Left lung (tissue), 4 donors: ENCODE measurements at regions not wholly inside any gene's neighbourhood (a gene's known extent, or its start where the extent isn't known, plus 50 kb on each side); places are given as distances from the start of the nearest gene placed in this dataset.

Source experiments
- ATAC-seq: fragments of 200-7000 bp; cut with Tn5 transposase; one replicate; pipeline ENCODE4 v1.9.1; 2020; ENCODE audit warnings: moderate library complexity
- DNase-seq, 4 donors: peaks; one replicate each; pipeline ENCODE4 v3.0.0-alpha.2; 2013 to 2020
- H3K27ac ChIP-seq, 2 donors: fragments of 200-600 bp; sonication (generic) in 1 of 2; one replicate each; pipeline versions ENCODE4 v1.5.0 to v1.8.0; 2020 to 2021
- H3K27me3 ChIP-seq, 2 donors: fragments of 200-600 bp; sonication (generic) in 1 of 2; one replicate each; pipeline versions ENCODE4 v1.5.0 to v1.8.0; 2020 to 2021
- H3K36me3 ChIP-seq, 2 donors: fragments of 200-600 bp; sonication (generic) in 1 of 2; one replicate each; pipeline versions ENCODE4 v1.5.0 to v1.8.0; 2020 to 2021
- H3K4me1 ChIP-seq, 2 donors: fragments of 200-600 bp; one replicate each; pipeline ENCODE4 v1.8.0; 2021
- H3K4me3 ChIP-seq, 2 donors: fragments of 200-600 bp; sonication (generic) in 1 of 2; one replicate each; pipeline versions ENCODE4 v1.5.0 to v1.8.0; 2020 to 2021; ENCODE audit warnings: mild to moderate bottlenecking in 1 of 2
- H3K9me3 ChIP-seq, 2 donors: fragments of 200-600 bp; sonication (generic) in 1 of 2; one replicate each; pipeline versions ENCODE4 v1.5.0 to v1.8.0; 2020 to 2021
- intact Hi-C, 2 donors: fragments of 100-400 bp; cut with DNase I; formaldehyde crosslinking; loops; one replicate each; pipeline versions ENCODE4 v1.11.2 to v1.14.2; 2022
- TF ChIP-seq, protein P1 (sequence below), 2 donors: fragments of 200-600 bp; sonication (generic) in 1 of 2; IDR thresholded peaks; one replicate each; pipeline versions ENCODE4 v1.5.0 to v1.8.0; 2021; ENCODE audit warnings: antibody characterized with exemption in 2 of 2
- donor health status: DM: no; HTN: yes; CAD: no.
- donor health status: DM: no; HTN: no; CAD: no.

DNA sequence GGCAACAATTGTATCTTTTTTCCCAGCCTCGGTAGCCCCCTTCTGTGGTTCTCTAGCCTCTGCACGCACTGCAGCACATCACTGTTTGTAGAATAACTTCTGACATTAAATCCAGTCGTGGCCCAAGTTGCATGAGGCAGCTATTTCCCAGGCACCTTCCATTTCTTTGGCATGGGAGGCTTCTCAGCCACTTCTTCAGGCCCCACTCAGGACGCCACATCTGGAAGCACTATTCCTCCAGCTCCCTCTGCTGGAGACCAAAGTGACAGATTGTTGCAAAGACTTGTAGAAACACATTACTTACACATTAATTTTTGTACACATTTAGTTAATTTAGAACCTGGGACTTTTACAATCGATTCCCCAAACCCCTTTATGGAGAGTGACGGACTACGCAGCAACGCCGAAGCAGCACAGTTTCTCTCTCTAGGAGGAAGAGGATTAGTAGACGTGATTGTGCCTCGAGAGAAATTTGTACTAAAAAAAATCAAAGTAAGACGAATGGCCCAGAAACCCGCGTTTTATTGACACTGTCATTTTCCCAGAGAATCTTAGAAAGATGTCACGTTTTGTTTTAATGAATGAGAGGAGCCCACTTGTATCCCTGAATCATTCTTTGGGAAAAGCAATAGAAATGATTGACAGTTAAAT, 57.8 kb upstream of the RGPD5 start:
- H3K27ac ChIP-seq, result no peak overlapping the region
- TF ChIP-seq, protein P1, sequence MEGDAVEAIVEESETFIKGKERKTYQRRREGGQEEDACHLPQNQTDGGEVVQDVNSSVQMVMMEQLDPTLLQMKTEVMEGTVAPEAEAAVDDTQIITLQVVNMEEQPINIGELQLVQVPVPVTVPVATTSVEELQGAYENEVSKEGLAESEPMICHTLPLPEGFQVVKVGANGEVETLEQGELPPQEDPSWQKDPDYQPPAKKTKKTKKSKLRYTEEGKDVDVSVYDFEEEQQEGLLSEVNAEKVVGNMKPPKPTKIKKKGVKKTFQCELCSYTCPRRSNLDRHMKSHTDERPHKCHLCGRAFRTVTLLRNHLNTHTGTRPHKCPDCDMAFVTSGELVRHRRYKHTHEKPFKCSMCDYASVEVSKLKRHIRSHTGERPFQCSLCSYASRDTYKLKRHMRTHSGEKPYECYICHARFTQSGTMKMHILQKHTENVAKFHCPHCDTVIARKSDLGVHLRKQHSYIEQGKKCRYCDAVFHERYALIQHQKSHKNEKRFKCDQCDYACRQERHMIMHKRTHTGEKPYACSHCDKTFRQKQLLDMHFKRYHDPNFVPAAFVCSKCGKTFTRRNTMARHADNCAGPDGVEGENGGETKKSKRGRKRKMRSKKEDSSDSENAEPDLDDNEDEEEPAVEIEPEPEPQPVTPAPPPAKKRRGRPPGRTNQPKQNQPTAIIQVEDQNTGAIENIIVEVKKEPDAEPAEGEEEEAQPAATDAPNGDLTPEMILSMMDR (IDR thresholded peaks at IDR 0.05), result peak; percentile 37 to 51
- no peaks in the 10 kb centered on the region for H3K9me3 ChIP-seq
- H3K27me3 ChIP-seq, result no peaks in the 10 kb centered on the region
- H3K4me3 ChIP-seq, result no peak overlapping the region
- ATAC-seq (peak; percentile 92), DNase-seq (peak in 2 of 4 donors; percentile 45 to 70)
- H3K4me1 ChIP-seq, result no peaks in the 10 kb centered on the region
- intact Hi-C loops, result no loop called here
- H3K36me3 ChIP-seq, result no peaks in the 10 kb centered on the region
